SK-N-SH (cell line): ENCODE measurements at regions not wholly inside any gene's neighbourhood (a gene's known extent, or its start where the extent isn't known, plus 50 kb on each side); places are given as distances from the start of the nearest gene placed in this dataset.

Source experiments
- CTCF ChIA-PET: fragments of 300-600, 350-600 bp; formaldehyde crosslinking; extraction: SDS; loops from one replicate; lab custom pipeline; 2021; lab: Yijun Ruan, JAX
- POLR2A ChIA-PET: fragments of 350-600 bp; sonication (Branson Sonifier 250); formaldehyde crosslinking; extraction: SDS; loops from one replicate; lab custom pipeline; 2020; ENCODE audit warnings: antibody characterized with exemption, inconsistent platforms; lab: Yijun Ruan, JAX
- DNase-seq: peaks from one replicate; pipeline ENCODE4 v3.0.0; 2012
- H2AFZ ChIP-seq: fragments of 200-600 bp; sonication (generic); 2 replicates; pipeline ENCODE4 v1.8.1; 2016; ENCODE audit warnings: antibody characterized with exemption, mild to moderate bottlenecking, low read depth
- H3F3A ChIP-seq: fragments of 200-600 bp; sonication (generic); replicated peaks from 2 replicates; pipeline ENCODE3; 2016; ENCODE audit warnings: antibody characterized with exemption, mild to moderate bottlenecking; ENCODE audit not compliant: insufficient read depth
- H3K27ac ChIP-seq, 2 experiments: fragments of 200-500 bp in 1 of 2; fragments of 200-600 bp in 1 of 2; sonication (Bioruptor generic) in 1 of 2; sonication (generic), shearing (Covaris generic) in 1 of 2; 2 replicates each; pipeline versions ENCODE4 v1.5.1 to v1.6.1; 2014 to 2016; ENCODE audit warnings: low read depth in 2 of 2, inconsistent platforms in 1 of 2, low read length in 1 of 2, mild to moderate bottlenecking in 1 of 2, mixed read lengths in 1 of 2
- H3K27me3 ChIP-seq: fragments of 200-600 bp; sonication (generic), shearing (Covaris generic); 2 replicates; pipeline ENCODE4 v1.6.1; 2016; ENCODE audit warnings: mixed run types; ENCODE audit not compliant: insufficient read depth
- H3K36me3 ChIP-seq, 2 experiments: fragments of 200-500 bp in 1 of 2; fragments of 200-600 bp in 1 of 2; sonication (Bioruptor generic) in 1 of 2; sonication (generic) in 1 of 2; replicated peaks in 1 of 2; 2 replicates each; pipeline versions ENCODE3 to v1.5.1; 2014 to 2016; ENCODE audit warnings: low read length in 1 of 2, mild to moderate bottlenecking in 1 of 2; ENCODE audit not compliant: insufficient read depth in 2 of 2, control insufficient read depth in 1 of 2
- H3K4me1 ChIP-seq, 2 experiments: fragments of 200-500 bp in 1 of 2; fragments of 200-600 bp in 1 of 2; sonication (Bioruptor generic) in 1 of 2; sonication (generic), shearing (Covaris generic) in 1 of 2; 2 replicates each; pipeline versions ENCODE4 v1.5.1 to v1.6.1; 2014 to 2016; ENCODE audit warnings: low read depth in 1 of 2, low read length in 1 of 2, mixed run types in 1 of 2; ENCODE audit not compliant: insufficient read depth in 2 of 2, control insufficient read depth in 1 of 2
- H3K4me2 ChIP-seq: fragments of 200-600 bp; sonication (generic), shearing (Covaris generic); 2 replicates; pipeline ENCODE4 v1.6.1; 2017; ENCODE audit warnings: mixed run types
- H3K4me3 ChIP-seq, 2 experiments: fragments of 200-500 bp in 1 of 2; fragments of 200-600 bp in 1 of 2; sonication (Bioruptor generic) in 1 of 2; sonication (generic), shearing (Covaris generic) in 1 of 2; 2 replicates each; pipeline versions ENCODE4 v1.5.1 to v1.8.1; 2014 to 2016; ENCODE audit warnings: low read depth in 2 of 2, inconsistent platforms in 1 of 2, low read length in 1 of 2, mild to moderate bottlenecking in 1 of 2, mixed read lengths in 1 of 2, moderate library complexity in 1 of 2
- H3K79me2 ChIP-seq: fragments of 200-600 bp; sonication (generic); 2 replicates; pipeline ENCODE4 v1.8.1; 2017; ENCODE audit warnings: mild to moderate bottlenecking; ENCODE audit not compliant: insufficient read depth
- H3K9ac ChIP-seq: fragments of 200-600 bp; sonication (generic); 2 replicates; pipeline ENCODE4 v1.6.1; 2017; ENCODE audit warnings: mixed run types
- H3K9me2 ChIP-seq: fragments of 200-600 bp; sonication (generic); 2 replicates; pipeline ENCODE4 v1.6.1; 2017; ENCODE audit warnings: mixed run types
- H3K9me3 ChIP-seq: fragments of 200-600 bp; sonication (generic); 2 replicates; pipeline ENCODE4 v1.6.1; 2017; ENCODE audit warnings: mixed run types, mild to moderate bottlenecking, moderate library complexity
- H4K20me1 ChIP-seq: fragments of 200-600 bp; sonication (generic); 2 replicates; pipeline ENCODE4 v1.6.1; 2017; ENCODE audit warnings: mild to moderate bottlenecking, mixed run types; ENCODE audit not compliant: insufficient read depth
- ELF1 ChIP-seq: IDR thresholded peaks from 2 replicates; pipeline ENCODE4 v1.4.0; 2012
- EP300 ChIP-seq, 2 experiments: IDR thresholded peaks; 2 replicates each; pipeline versions ENCODE4 v1.4.0 to v1.6.1; 2012; ENCODE audit warnings: borderline replicate concordance in 1 of 2, low read depth in 1 of 2, low read length in 1 of 2
- FOSL2 ChIP-seq: IDR thresholded peaks from 2 replicates; pipeline ENCODE4 v1.4.0; 2012; ENCODE audit warnings: low read depth, mild to moderate bottlenecking, moderate library complexity, borderline replicate concordance
- FOXJ3 ChIP-seq: sonication (generic); formaldehyde crosslinking; IDR thresholded peaks from 2 replicates; pipeline ENCODE4 v1.5.1; 2020; ENCODE audit warnings: mild to moderate bottlenecking, missing genetic modification reagents
- FOXM1 ChIP-seq: IDR thresholded peaks from 2 replicates; pipeline ENCODE4 v1.4.0; 2012; ENCODE audit warnings: low read depth, mild to moderate bottlenecking
- GABPA ChIP-seq: IDR thresholded peaks from 2 replicates; pipeline ENCODE4 v1.4.0; 2012; ENCODE audit warnings: low read depth, mild to moderate bottlenecking
- JUND ChIP-seq: IDR thresholded peaks from 2 replicates; pipeline ENCODE4 v1.4.0; 2012
- MAX ChIP-seq: IDR thresholded peaks from 2 replicates; pipeline ENCODE4 v1.4.0; 2012; ENCODE audit warnings: low read depth
- MEF2A ChIP-seq: IDR thresholded peaks from 2 replicates; pipeline ENCODE4 v1.4.0; 2012; ENCODE audit warnings: low read depth, borderline replicate concordance
- NRF1 ChIP-seq: IDR thresholded peaks from 2 replicates; pipeline ENCODE4 v1.6.1; 2012; ENCODE audit warnings: low read depth, mild to moderate bottlenecking, low read length
- POLR2AphosphoS5 ChIP-seq: IDR thresholded peaks from 2 replicates; pipeline ENCODE4 v1.6.1; 2012; ENCODE audit warnings: low read depth, low read length
- RFX5 ChIP-seq: IDR thresholded peaks from 2 replicates; pipeline ENCODE4 v1.6.1; 2012; ENCODE audit warnings: mild to moderate bottlenecking, improper control_type of control experiment, low read length
- SMC3 ChIP-seq: IDR thresholded peaks from 2 replicates; pipeline ENCODE4 v1.6.1; 2012; ENCODE audit warnings: low read depth, low read length, improper control_type of control experiment
- TAF1 ChIP-seq: IDR thresholded peaks from 2 replicates; pipeline ENCODE4 v1.6.1; 2012; ENCODE audit warnings: low read depth, mild to moderate bottlenecking, low read length, moderate library complexity, borderline replicate concordance
- TEAD4 ChIP-seq: IDR thresholded peaks from 2 replicates; pipeline ENCODE4 v1.4.0; 2012; ENCODE audit warnings: mild to moderate bottlenecking, borderline replicate concordance; ENCODE audit not compliant: insufficient read depth
- USF1 ChIP-seq: IDR thresholded peaks from 2 replicates; pipeline ENCODE4 v1.4.0; 2012; ENCODE audit warnings: low read depth, borderline replicate concordance
- YY1 ChIP-seq: IDR thresholded peaks from 2 replicates; pipeline ENCODE4 v1.4.0; 2012; ENCODE audit warnings: low read depth, mild to moderate bottlenecking
- WGBS: methylation state at CpG from one replicate; pipeline ENCODE4 v1.1.6; 2017; ENCODE audit warnings: low lambda C conversion rate; 5-methylcytosine and 5-hydroxymethylcytosine counted together
- TF ChIP-seq, protein P1 (sequence below): fragments of 200-600 bp; sonication (generic); IDR thresholded peaks from 2 replicates; pipeline ENCODE4 v1.6.1; 2017; ENCODE audit warnings: antibody characterized with exemption, mild to moderate bottlenecking, moderate library complexity
- TF ChIP-seq, protein P2 (sequence below): IDR thresholded peaks from 2 replicates; pipeline ENCODE4 v1.6.1; 2012; ENCODE audit warnings: mild to moderate bottlenecking, low read depth, low read length, moderate library complexity

- CTCF ChIA-PET = no interaction called here
- DNase-seq = no peak
Measured at GRCh38 chr1:238177960-238178645, 287.4 kb upstream of the ZP4 start.

DNA sequence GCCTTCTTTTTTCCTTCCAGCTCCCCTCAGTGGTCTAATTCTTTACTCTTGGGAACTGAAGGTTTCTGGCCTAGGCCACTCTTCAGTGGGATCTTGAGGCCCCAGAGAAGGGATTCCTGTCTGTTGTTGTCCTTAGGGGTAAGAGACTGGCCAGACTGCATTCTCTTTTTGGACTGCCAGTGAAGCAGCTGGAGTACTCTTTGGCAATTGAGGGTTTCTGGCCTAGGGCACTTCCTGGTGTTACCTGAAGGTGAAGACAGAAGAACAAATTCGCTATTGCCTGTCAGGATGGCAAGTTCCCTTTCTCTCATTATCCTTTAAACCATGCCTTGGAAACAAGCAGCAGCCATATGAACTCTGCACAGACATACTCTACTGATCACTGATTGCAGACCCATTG, 286.6 kb upstream of the ZP4 start:
- H4K20me1 ChIP-seq = no peaks in the 10 kb centered on the region
- no peak for TF ChIP-seq FOXM1
- no peak for TF ChIP-seq FOXJ3 (CRISPR knock-in tag)
- TF ChIP-seq NRF1 = no peak
- no peak for TF ChIP-seq TEAD4
- no peak for TF ChIP-seq JUND
- TF ChIP-seq RFX5 = no peak
- no peak for TF ChIP-seq YY1
- no peak for TF ChIP-seq GABPA
- TF ChIP-seq USF1 = no peak
- TF ChIP-seq MEF2A = no peak
- TF ChIP-seq SMC3 = no peak
- TF ChIP-seq, protein P1, sequence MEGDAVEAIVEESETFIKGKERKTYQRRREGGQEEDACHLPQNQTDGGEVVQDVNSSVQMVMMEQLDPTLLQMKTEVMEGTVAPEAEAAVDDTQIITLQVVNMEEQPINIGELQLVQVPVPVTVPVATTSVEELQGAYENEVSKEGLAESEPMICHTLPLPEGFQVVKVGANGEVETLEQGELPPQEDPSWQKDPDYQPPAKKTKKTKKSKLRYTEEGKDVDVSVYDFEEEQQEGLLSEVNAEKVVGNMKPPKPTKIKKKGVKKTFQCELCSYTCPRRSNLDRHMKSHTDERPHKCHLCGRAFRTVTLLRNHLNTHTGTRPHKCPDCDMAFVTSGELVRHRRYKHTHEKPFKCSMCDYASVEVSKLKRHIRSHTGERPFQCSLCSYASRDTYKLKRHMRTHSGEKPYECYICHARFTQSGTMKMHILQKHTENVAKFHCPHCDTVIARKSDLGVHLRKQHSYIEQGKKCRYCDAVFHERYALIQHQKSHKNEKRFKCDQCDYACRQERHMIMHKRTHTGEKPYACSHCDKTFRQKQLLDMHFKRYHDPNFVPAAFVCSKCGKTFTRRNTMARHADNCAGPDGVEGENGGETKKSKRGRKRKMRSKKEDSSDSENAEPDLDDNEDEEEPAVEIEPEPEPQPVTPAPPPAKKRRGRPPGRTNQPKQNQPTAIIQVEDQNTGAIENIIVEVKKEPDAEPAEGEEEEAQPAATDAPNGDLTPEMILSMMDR = no peak
- TF ChIP-seq FOSL2 = no peak
- no peak for TF ChIP-seq MAX
- no peak for TF ChIP-seq EP300 (IDR thresholded peaks at IDR 0.05; ENCODE audit: borderline replicate concordance in 1 of 2, low read depth in 1 of 2, low read length in 1 of 2)
- TF ChIP-seq, protein P2, sequence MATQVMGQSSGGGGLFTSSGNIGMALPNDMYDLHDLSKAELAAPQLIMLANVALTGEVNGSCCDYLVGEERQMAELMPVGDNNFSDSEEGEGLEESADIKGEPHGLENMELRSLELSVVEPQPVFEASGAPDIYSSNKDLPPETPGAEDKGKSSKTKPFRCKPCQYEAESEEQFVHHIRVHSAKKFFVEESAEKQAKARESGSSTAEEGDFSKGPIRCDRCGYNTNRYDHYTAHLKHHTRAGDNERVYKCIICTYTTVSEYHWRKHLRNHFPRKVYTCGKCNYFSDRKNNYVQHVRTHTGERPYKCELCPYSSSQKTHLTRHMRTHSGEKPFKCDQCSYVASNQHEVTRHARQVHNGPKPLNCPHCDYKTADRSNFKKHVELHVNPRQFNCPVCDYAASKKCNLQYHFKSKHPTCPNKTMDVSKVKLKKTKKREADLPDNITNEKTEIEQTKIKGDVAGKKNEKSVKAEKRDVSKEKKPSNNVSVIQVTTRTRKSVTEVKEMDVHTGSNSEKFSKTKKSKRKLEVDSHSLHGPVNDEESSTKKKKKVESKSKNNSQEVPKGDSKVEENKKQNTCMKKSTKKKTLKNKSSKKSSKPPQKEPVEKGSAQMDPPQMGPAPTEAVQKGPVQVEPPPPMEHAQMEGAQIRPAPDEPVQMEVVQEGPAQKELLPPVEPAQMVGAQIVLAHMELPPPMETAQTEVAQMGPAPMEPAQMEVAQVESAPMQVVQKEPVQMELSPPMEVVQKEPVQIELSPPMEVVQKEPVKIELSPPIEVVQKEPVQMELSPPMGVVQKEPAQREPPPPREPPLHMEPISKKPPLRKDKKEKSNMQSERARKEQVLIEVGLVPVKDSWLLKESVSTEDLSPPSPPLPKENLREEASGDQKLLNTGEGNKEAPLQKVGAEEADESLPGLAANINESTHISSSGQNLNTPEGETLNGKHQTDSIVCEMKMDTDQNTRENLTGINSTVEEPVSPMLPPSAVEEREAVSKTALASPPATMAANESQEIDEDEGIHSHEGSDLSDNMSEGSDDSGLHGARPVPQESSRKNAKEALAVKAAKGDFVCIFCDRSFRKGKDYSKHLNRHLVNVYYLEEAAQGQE = no peak
- no peaks in the 10 kb centered on the region for H3F3A ChIP-seq
- no peaks in the 10 kb centered on the region for H3K4me1 ChIP-seq
- H3K79me2 ChIP-seq = no peaks in the 10 kb centered on the region
- 45% methylated on average over 1 of the region's 1 CpG for WGBS
- H2AFZ ChIP-seq = no peak overlapping the region
- ChIA-PET POLR2A (no interaction called here), CTCF (no interaction called here)
- H3K27ac ChIP-seq = no peak overlapping the region
- no peaks in the 10 kb centered on the region; the same call in 1 of the 2 replicates for H3K9me3 ChIP-seq
- H3K36me3 ChIP-seq = no peaks in the 10 kb centered on the region
- no peak for DNase-seq
- H3K27me3 ChIP-seq = no peaks in the 10 kb centered on the region
- H3K9me2 ChIP-seq = no peaks in the 10 kb centered on the region
- H3K4me3 ChIP-seq = no peak overlapping the region
- no peak overlapping the region for H3K9ac ChIP-seq
- no peak overlapping the region for H3K4me2 ChIP-seq

More at GRCh38 chr1:238177960-238178645, 287.4 kb upstream of the ZP4 start:
- Histone ChIP-seq H3F3A (no peaks in the 10 kb centered on the region), H3K9me2 (no peaks in the 10 kb centered on the region), H3K9me3 (no peaks in the 10 kb centered on the region; the same call in 1 of the 2 replicates), H4K20me1 (no peaks in the 10 kb centered on the region), H3K9ac (no peak overlapping the region), H3K79me2 (no peaks in the 10 kb centered on the region), H3K27ac (no peak overlapping the region), H3K36me3 (no peaks in the 10 kb centered on the region), H3K4me2 (no peak overlapping the region), H3K4me3 (no peak overlapping the region), H3K27me3 (no peaks in the 10 kb centered on the region), H2AFZ (no peak overlapping the region), H3K4me1 (no peaks in the 10 kb centered on the region)
- TF ChIP-seq GABPA (no peak), TAF1 (no peak), SMC3 (no peak), FOSL2 (no peak), ELF1 (no peak), POLR2AphosphoS5 (no peak)
- POLR2A ChIA-PET = no interaction called here
- WGBS = 42% methylated on average over 7 of the region's 7 CpGs
